GM12878 (cell line): ENCODE measurements at regions not wholly inside any gene's neighbourhood (a gene's known extent, or its start where the extent isn't known, plus 50 kb on each side); places are given as distances from the start of the nearest gene placed in this dataset.
"Not testable (repeated sequence)": the region's sequence is repeated elsewhere in the genome, so short reads cannot be mapped to it uniquely, and the experiment has no call there.

Experiments
- ATAC-seq: fragments of 200-7000 bp; cut with Tn5 transposase; 3 replicates; pipeline ENCODE4 v1.9.1; 2020; ENCODE audit warnings: mild to moderate bottlenecking, moderate library complexity
- BruUV-seq: library from RNA; stranded (reverse); fragments of 400-500 nt; replicated peaks from 2 replicates; lab custom pipeline; 2021; lab: Mats Ljungman, UMichigan
- CTCF ChIA-PET: fragments of 300-600 bp; sonication (Branson Sonifier 250); formaldehyde crosslinking; extraction: SDS; loops from one replicate; lab custom pipeline; 2021; ENCODE audit warnings: inconsistent platforms; lab: Yijun Ruan, JAX
- POLR2A ChIA-PET: fragments of 350-600 bp; formaldehyde crosslinking; extraction: SDS; loops from one replicate; lab custom pipeline; 2021; ENCODE audit warnings: inconsistent platforms; lab: Charles Lee
- RAD21 ChIA-PET: fragments of 300-600 bp; sonication (Branson Sonifier 250); formaldehyde crosslinking; loops from one replicate; lab custom pipeline; 2023; ENCODE audit warnings: antibody characterized with exemption; ENCODE audit not compliant: unreplicated experiment; lab: Charles Lee
- SMC1A ChIA-PET: fragments of 300-600 bp; sonication (Branson Sonifier 250); formaldehyde crosslinking; loops from one replicate; lab custom pipeline; 2023; ENCODE audit not compliant: unreplicated experiment, uncharacterized antibody; lab: Charles Lee
- DNase-seq: peaks from one replicate; pipeline ENCODE4 v3.0.0-alpha.2; 2011; ENCODE audit warnings: low read depth, low spot score
- FAIRE-seq: peaks from 3 replicates; lab custom pipeline; 2011; peaks lifted over from hg19 to GRCh38; lab: Jason Lieb, UNC
- H2AFZ ChIP-seq: 2 replicates; pipeline ENCODE4 v1.6.0; 2011; ENCODE audit warnings: low read depth, low read length, control low read depth; ENCODE audit not compliant: control insufficient read depth
- H3K27ac ChIP-seq: 2 replicates; pipeline ENCODE4 v1.5.1; 2011; ENCODE audit warnings: control low read depth; ENCODE audit not compliant: control insufficient read depth, insufficient read depth
- H3K27me3 ChIP-seq, 2 experiments: replicated peaks in 1 of 2; 2 replicates each; pipeline versions ENCODE4 v1.6.0 to v1.6.1; 2011; ENCODE audit warnings: low read length in 1 of 2; ENCODE audit not compliant: control insufficient read depth in 2 of 2, insufficient read depth in 2 of 2
- H3K36me3 ChIP-seq, 2 experiments: 2 replicates each; pipeline ENCODE4 v1.5.1; 2011; ENCODE audit warnings: low read length in 1 of 2; ENCODE audit not compliant: control insufficient read depth in 2 of 2, insufficient read depth in 2 of 2
- H3K4me1 ChIP-seq: 2 replicates; pipeline ENCODE4 v1.6.1; 2011; ENCODE audit warnings: mild to moderate bottlenecking, low read length, moderate library complexity, mixed read lengths; ENCODE audit not compliant: control insufficient read depth, insufficient read depth
- H3K4me2 ChIP-seq: 2 replicates; pipeline ENCODE4 v1.6.0; 2011; ENCODE audit warnings: control low read depth; ENCODE audit not compliant: control insufficient read depth, insufficient read depth
- H3K4me3 ChIP-seq: fragments of 200-600 bp; sonication (generic); 2 replicates; pipeline ENCODE4 v1.5.1; 2016
- H3K79me2 ChIP-seq: 2 replicates; pipeline ENCODE4 v1.6.0; 2011; ENCODE audit warnings: low read length; ENCODE audit not compliant: control insufficient read depth, insufficient read depth
- H3K9ac ChIP-seq: 2 replicates; pipeline ENCODE4 v1.8.0; 2011; ENCODE audit warnings: low read length, control low read depth, mixed read lengths; ENCODE audit not compliant: control insufficient read depth, insufficient read depth
- H3K9me3 ChIP-seq: replicated peaks from 3 replicates; pipeline ENCODE4 v1.5.1; 2011; ENCODE audit warnings: mild to moderate bottlenecking, low read length; ENCODE audit not compliant: control insufficient read depth, insufficient read depth
- H4K20me1 ChIP-seq: 2 replicates; pipeline ENCODE4 v1.6.0; 2011; ENCODE audit not compliant: control insufficient read depth, insufficient read depth
- IKZF2 ChIP-seq, 2 experiments: fragments of 450-650 bp; IDR thresholded peaks; 2 replicates each; pipeline ENCODE4 v1.6.1; 2017; ENCODE audit warnings: mild to moderate bottlenecking in 2 of 2, moderate library complexity in 2 of 2
- JUND ChIP-seq: IDR thresholded peaks from 2 replicates; pipeline ENCODE4 v1.6.1; 2012; ENCODE audit warnings: low read depth, mild to moderate bottlenecking, low read length, improper control_type of control experiment, moderate library complexity
- NFYB ChIP-seq: IDR thresholded peaks from 2 replicates; pipeline ENCODE4 v1.6.1; 2011; ENCODE audit warnings: low read depth, mild to moderate bottlenecking, low read length, improper control_type of control experiment, moderate library complexity; ENCODE audit not compliant: insufficient read depth
- SMC3 ChIP-seq: IDR thresholded peaks from 2 replicates; pipeline ENCODE4 v1.6.1; 2011; ENCODE audit warnings: low read length, improper control_type of control experiment, borderline replicate concordance
- TBL1XR1 ChIP-seq: IDR thresholded peaks from 2 replicates; pipeline ENCODE4 v1.6.1; 2012; ENCODE audit warnings: low read depth, low read length, improper control_type of control experiment
- TCF12 ChIP-seq: IDR thresholded peaks from 2 replicates; pipeline ENCODE4 v1.6.1; 2011; ENCODE audit warnings: low read depth, mild to moderate bottlenecking, low read length
- WGBS: methylation state at CpG from one replicate; pipeline ENCODE4 v1.1.6; 2016; ENCODE audit warnings: low lambda C conversion rate; ENCODE audit not compliant: insufficient replicate concordance, insufficient coverage; ENCODE audit errors: missing lambda C conversion rate; 5-methylcytosine and 5-hydroxymethylcytosine counted together
- in situ Hi-C: fragments of 300-500 bp; cut with MboI; formaldehyde crosslinking; loops from 9 replicates; pipeline ENCODE4 v1.14.3; 2018; ENCODE audit warnings: mixed read lengths
- intact Hi-C: fragments of 100-400 bp; cut with micrococcal nuclease; formaldehyde crosslinking; loops from one replicate; pipeline ENCODE4 v1.14.2; 2022; ENCODE audit not compliant: unreplicated experiment

GRCh38 chr7:14071045-14071444 lies 81.6 kb upstream of the ETV1 start:
- ATAC-seq (no peak), FAIRE-seq (no peak), DNase-seq (no peak)
- ChIA-PET SMC1A (interaction anchor here (1.2 kb wide), 1 partner anchor 10 kb away, joined by 3 read pairs; no protein-coding TSS in a partner anchor), POLR2A (no interaction called here), RAD21 (no interaction called here), CTCF (interaction anchor here (0.7 kb wide), 1 partner anchor 10 kb away, joined by 4 read pairs; no protein-coding TSS in a partner anchor)
- Histone ChIP-seq H3K4me1 (no peaks in the 10 kb centered on the region), H4K20me1 (no peaks in the 10 kb centered on the region), H3K9ac (no peak overlapping the region), H3K9me3 (no peaks in the 10 kb centered on the region), H3K36me3 (no peaks in the 10 kb centered on the region), H3K4me2 (no peak overlapping the region), H3K27me3 (no peaks in the 10 kb centered on the region), H3K27ac (no peak overlapping the region), H3K79me2 (no peaks in the 10 kb centered on the region)
- no TSS peak for BruUV-seq
- intact Hi-C loops, result no loop called here
- 10% methylated on average over 3 of the region's 4 CpGs for WGBS
- TF ChIP-seq IKZF2 (IDR thresholded peaks at IDR 0.05), result no peak
- TF ChIP-seq, all 136 proteins: peak for 0
- in situ Hi-C loops, result no loop called here
- no peak overlapping the region for H3K4me3 ChIP-seq
- no peak overlapping the region for H2AFZ ChIP-seq

- Histone ChIP-seq H2AFZ (no peak overlapping the region), H3K4me3 (no peak overlapping the region), H3K9me3 (no peaks in the 10 kb centered on the region), H4K20me1 (no peaks in the 10 kb centered on the region), H3K27me3 (no peaks in the 10 kb centered on the region), H3K79me2 (no peaks in the 10 kb centered on the region), H3K4me1 (no peaks in the 10 kb centered on the region), H3K9ac (no peak overlapping the region), H3K36me3 (no peaks in the 10 kb centered on the region), H3K27ac (no peak overlapping the region), H3K4me2 (no peak overlapping the region)
- no peak for FAIRE-seq
- POLR2A ChIA-PET, result no interaction called here
- DNase-seq, result no peak
- SMC1A ChIA-PET, result interaction anchor here (0.8 kb wide), 1 partner anchor 8 kb away, joined by 3 read pairs; no protein-coding TSS in a partner anchor
- no peak for TF ChIP-seq TBL1XR1
- TF ChIP-seq JUND, result no peak
- no peak for TF ChIP-seq NFYB
- no peak for TF ChIP-seq SMC3
- TF ChIP-seq TCF12, result no peak
- RAD21 ChIA-PET, result no interaction called here
- CTCF ChIA-PET, result no interaction called here
- intact Hi-C loops, result no loop called here
- BruUV-seq, result no TSS peak
- WGBS, result 62% methylated on average over 5 of the region's 5 CpGs
- in situ Hi-C loops, result no loop called here
- no peak for ATAC-seq
Measured at GRCh38 chr7:14069961-14070360, 80.5 kb upstream of the ETV1 start.

- intact Hi-C loops, H3K79me2 ChIP-seq, H3K27me3 ChIP-seq, ATAC-seq, H3K4me2 ChIP-seq, FAIRE-seq, in situ Hi-C loops, H3K27ac ChIP-seq, RAD21 ChIA-PET, H4K20me1 ChIP-seq, BruUV-seq, SMC1A ChIA-PET, POLR2A ChIA-PET, H2AFZ ChIP-seq, H3K9ac ChIP-seq, H3K36me3 ChIP-seq, H3K9me3 ChIP-seq, CTCF ChIA-PET, DNase-seq, H3K4me3 ChIP-seq, H3K4me1 ChIP-seq: not testable (repeated sequence)
- WGBS, result 72% methylated on average over 8 of the region's 8 CpGs
Measured at GRCh38 chr7:14066783-14067182, 77.3 kb upstream of the ETV1 start.
